HL-60/S4 treated with retinoic acid at 250 ng/mL for 4 days and 3 days (cell line): ENCODE measurements at regions not wholly inside any gene's neighbourhood (a gene's known extent, or its start where the extent isn't known, plus 50 kb on each side); places are given as distances from the start of the nearest gene placed in this dataset.
"Not testable (repeated sequence)": the region's sequence is repeated elsewhere in the genome, so short reads cannot be mapped to it uniquely, and the experiment has no call there.

Experiments
- in situ Hi-C: fragments of 300-500 bp; cut with MboI; formaldehyde crosslinking; loops from 2 replicates; pipeline ENCODE4 v1.7.0; 2022; ENCODE audit warnings: low sequenced_read_pairs

- in situ Hi-C loops = no loop called here
These were observed 109.4 kb upstream of the SMAD3 start for GRCh38 chr15:66955871-66956585.

GRCh38 chr15:66956672-66957430 lies 108.6 kb upstream of the SMAD3 start:
- in situ Hi-C loops = no loop called here

GRCh38 chr15:66957431-66957720 lies 108.0 kb upstream of the SMAD3 start:
- in situ Hi-C loops = no loop called here

- in situ Hi-C loops = no loop called here
These were observed 106.3 kb upstream of the SMAD3 start for GRCh38 chr15:66959066-66959465.

GRCh38 chr15:66959875-66960274 lies 105.5 kb upstream of the SMAD3 start:
- in situ Hi-C loops = no loop called here

GRCh38 chr15:66960519-66960918 lies 104.9 kb upstream of the SMAD3 start:
- in situ Hi-C loops = no loop called here

GRCh38 chr15:66961407-66961884 lies 104.0 kb upstream of the SMAD3 start:
- in situ Hi-C loops = no loop called here

GRCh38 chr15:66961901-66962300 lies 103.5 kb upstream of the SMAD3 start:
- in situ Hi-C loops = no loop called here

- in situ Hi-C loops = no loop called here
These were observed 102.9 kb upstream of the SMAD3 start for GRCh38 chr15:66962522-66962921.

- in situ Hi-C loops = no loop called here
These were observed 102.3 kb upstream of the SMAD3 start for GRCh38 chr15:66963084-66963483.

- in situ Hi-C loops = no loop called here
These were observed 101.7 kb upstream of the SMAD3 start for GRCh38 chr15:66963710-66964109.

GRCh38 chr15:66964111-66964738 lies 101.2 kb upstream of the SMAD3 start:
- in situ Hi-C loops = no loop called here

GRCh38 chr15:66964791-66965190 lies 100.6 kb upstream of the SMAD3 start:
- in situ Hi-C loops = no loop called here

- in situ Hi-C loops = no loop called here
These were observed 100.1 kb upstream of the SMAD3 start for GRCh38 chr15:66965201-66965900.

GRCh38 chr15:66966256-66966655 lies 99.1 kb upstream of the SMAD3 start:
- in situ Hi-C loops = no loop called here

GRCh38 chr15:66968806-66969596 lies 96.4 kb upstream of the SMAD3 start:
- in situ Hi-C loops = no loop called here

- in situ Hi-C loops = not testable (repeated sequence)
These were observed 91.3 kb upstream of the SMAD3 start for GRCh38 chr15:66974131-66974530.

- in situ Hi-C loops = not testable (repeated sequence)
These were observed 89.2 kb upstream of the SMAD3 start for GRCh38 chr15:66976106-66976640.

- in situ Hi-C loops = not testable (repeated sequence)
These were observed 85.1 kb upstream of the SMAD3 start for GRCh38 chr15:66980326-66980725.

GRCh38 chr15:66981771-66982170 lies 83.6 kb upstream of the SMAD3 start:
- in situ Hi-C loops = no loop called here
